ENCODE measurements at regions not wholly inside any gene's neighbourhood (a gene's known extent, or its start where the extent isn't known, plus 50 kb on each side); places are given as distances from the start of the nearest gene placed in this dataset.

DNA sequence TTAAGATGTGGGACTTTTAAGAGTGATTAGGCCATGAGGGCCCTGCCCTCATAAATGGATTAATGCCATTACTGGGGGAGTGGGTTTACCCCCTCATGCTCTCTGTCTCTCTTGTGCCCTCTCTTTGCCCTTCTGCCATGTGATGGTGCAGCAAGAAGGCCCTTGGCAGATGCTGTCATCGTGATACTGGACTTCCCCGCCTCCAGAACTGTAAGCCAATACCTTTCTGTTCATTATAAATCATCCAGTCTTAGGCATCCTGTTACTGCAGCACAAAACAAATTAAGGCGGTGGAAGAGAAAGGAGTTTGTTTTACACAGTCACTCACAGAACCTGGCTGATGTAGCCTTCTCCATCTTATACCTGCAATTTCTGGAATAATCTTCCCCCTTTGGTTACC is 360.3 kb upstream of the TBL1XR1 start:
- Histone ChIP-seq H3K27me3 (no peaks in the 10 kb centered on the region), H3K4me1 (no peaks in the 10 kb centered on the region), H3K9me3 (replicated peaks) (0 out of 2 replicates have a peak, but pooled peaks cover 2% of the 10 kb centered on the region), H3K36me3 (no peaks in the 10 kb centered on the region), H3K27ac (no peak overlapping the region), H3K4me3 (no peak overlapping the region)
- DNase-seq, result no peak

DNA sequence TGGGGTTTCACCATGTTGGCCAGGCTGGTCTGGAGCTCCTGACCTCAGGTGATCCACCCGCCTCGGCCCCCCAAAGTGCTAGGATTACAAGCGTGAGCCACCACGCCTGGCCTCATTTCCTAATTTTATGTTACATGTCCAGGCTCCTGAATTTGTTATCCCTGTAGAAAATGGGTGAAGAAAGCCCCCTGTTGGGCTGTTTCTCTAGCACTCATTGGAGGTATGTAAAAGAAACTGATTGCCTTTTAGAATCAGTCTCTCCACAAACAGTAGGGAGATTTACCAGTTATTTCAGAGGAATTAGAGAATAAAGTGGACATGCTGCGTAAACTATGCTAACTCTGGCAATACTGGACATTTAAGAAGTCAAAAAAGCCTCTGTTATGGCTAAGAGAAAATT is 364.1 kb upstream of the TBL1XR1 start:
- peaks cover 3% of the 10 kb centered on the region; the same call in 1 of the 2 replicates for H3K4me1 ChIP-seq
- no peaks in the 10 kb centered on the region for H3K36me3 ChIP-seq
- H3K9me3 ChIP-seq (replicated peaks), result 0 out of 2 replicates have a peak, but pooled peaks cover 2% of the 10 kb centered on the region
- H3K4me3 ChIP-seq, result no peak overlapping the region
- no peak overlapping the region for H3K27ac ChIP-seq
- DNase-seq, result no peak
- H3K27me3 ChIP-seq, result no peaks in the 10 kb centered on the region

GRCh38 chr3:177561769-177562392 is 364.6 kb upstream of the TBL1XR1 start:
- Histone ChIP-seq H3K9me3 (replicated peaks) (0 out of 2 replicates have a peak, but pooled peaks cover 2% of the 10 kb centered on the region), H3K27me3 (no peaks in the 10 kb centered on the region), H3K4me3 (no peak overlapping the region), H3K27ac (no peak overlapping the region), H3K4me1 (peaks cover 3% of the 10 kb centered on the region; the same call in 1 of the 2 replicates), H3K36me3 (no peaks in the 10 kb centered on the region)
- no peak for DNase-seq

DNA sequence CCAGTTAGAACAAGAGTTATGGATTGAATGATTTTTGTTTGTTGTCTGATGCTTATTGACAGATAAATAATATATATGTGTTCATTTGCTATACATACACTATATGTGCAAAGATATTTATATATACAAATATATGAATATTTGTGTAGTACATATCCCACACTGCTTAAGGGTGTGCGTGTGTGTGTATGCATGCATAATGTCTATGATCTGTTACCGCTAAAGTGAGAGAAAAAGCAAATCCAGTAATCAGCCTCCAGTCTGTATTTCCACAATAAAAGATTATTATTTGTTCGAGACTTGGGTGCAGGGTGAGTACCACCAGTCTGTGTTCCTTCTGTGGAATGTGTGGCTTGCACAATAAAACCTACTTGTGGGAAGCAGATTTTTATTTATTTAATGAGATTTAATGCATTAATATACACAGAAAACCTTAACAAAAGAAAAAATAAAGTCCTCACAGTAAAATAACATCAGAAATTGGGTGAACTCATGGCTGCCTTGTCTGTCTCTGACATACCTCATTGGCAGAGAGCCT is 366.0 kb upstream of the TBL1XR1 start:
- DNase-seq, result no peak

DNA sequence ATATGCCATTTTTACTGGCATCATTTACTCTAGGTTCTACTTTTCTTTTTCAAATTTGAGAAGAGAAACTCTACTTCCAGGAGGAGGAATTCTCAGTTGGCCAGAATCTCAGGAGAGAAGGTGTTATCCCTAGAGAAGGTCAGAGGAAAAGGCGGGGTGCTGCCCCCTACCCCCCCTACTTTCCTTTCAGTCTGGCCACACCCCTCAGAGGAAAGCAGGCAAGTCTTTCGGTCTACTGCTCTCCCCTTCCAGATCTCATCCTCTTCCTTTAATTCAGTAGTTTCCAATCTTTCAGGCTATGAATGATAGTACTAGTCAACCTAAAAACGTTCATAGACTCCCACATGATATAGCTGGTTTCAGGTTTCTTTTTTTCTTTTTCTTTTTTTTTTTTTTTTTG is 366.5 kb upstream of the TBL1XR1 start:
- no peak for DNase-seq
- Histone ChIP-seq H3K9me3 (replicated peaks) (0 out of 2 replicates have a peak, but pooled peaks cover 2% of the 10 kb centered on the region), H3K27ac (no peak overlapping the region), H3K4me1 (peaks cover 3% of the 10 kb centered on the region; the same call in 1 of the 2 replicates), H3K36me3 (no peaks in the 10 kb centered on the region), H3K27me3 (no peaks in the 10 kb centered on the region), H3K4me3 (no peak overlapping the region)

More for the DNA sequence above, 366.0 kb upstream of the TBL1XR1 start:
- no peaks in the 10 kb centered on the region for H3K36me3 ChIP-seq
- no peak overlapping the region for H3K27ac ChIP-seq
- H3K4me3 ChIP-seq, result no peak overlapping the region
- H3K4me1 ChIP-seq, result peaks cover 3% of the 10 kb centered on the region; the same call in 1 of the 2 replicates
- 0 out of 2 replicates have a peak, but pooled peaks cover 2% of the 10 kb centered on the region for H3K9me3 ChIP-seq (replicated peaks)
- no peaks in the 10 kb centered on the region for H3K27me3 ChIP-seq

DNA sequence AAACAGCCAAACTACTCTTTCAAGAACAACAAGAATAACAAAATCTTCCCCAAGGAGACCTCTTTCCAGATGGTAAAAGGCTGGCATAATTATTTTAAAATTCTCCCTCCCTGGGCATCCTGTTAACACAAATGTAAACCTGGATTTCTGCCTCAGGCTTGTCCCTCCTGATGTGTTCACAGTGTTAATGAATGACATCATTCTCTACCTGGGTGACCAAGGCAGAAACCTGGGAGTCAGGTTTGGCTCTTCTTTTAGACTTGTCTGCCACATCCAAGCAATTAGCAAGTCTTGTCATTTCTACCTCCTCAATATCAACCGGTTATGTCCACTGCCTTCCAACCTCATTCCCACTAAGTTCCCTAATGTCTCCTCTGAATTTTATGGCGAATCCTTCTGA is 368.7 kb upstream of the TBL1XR1 start:
- Histone ChIP-seq H3K4me3 (no peak overlapping the region), H3K27me3 (no peaks in the 10 kb centered on the region)
- no peak for DNase-seq

GRCh38 chr3:177567833-177568232 is 370.6 kb upstream of the TBL1XR1 start:
- Histone ChIP-seq H3K4me3 (no peak overlapping the region), H3K27me3 (no peaks in the 10 kb centered on the region), H3K9me3 (replicated peaks) (no peaks in the 10 kb centered on the region), H3K4me1 (peaks cover 3% of the 10 kb centered on the region; the same call in 1 of the 2 replicates), H3K36me3 (no peaks in the 10 kb centered on the region), H3K27ac (no peak overlapping the region)
- DNase-seq, result no peak

More for the DNA sequence above, 368.7 kb upstream of the TBL1XR1 start:
- Histone ChIP-seq H3K4me1 (peaks cover 3% of the 10 kb centered on the region; the same call in 1 of the 2 replicates), H3K9me3 (replicated peaks) (no peaks in the 10 kb centered on the region), H3K27ac (no peak overlapping the region), H3K36me3 (no peaks in the 10 kb centered on the region)

GRCh38 chr3:177569193-177569592 is 371.9 kb upstream of the TBL1XR1 start:
- no peaks in the 10 kb centered on the region for H3K27me3 ChIP-seq
- H3K36me3 ChIP-seq, result no peaks in the 10 kb centered on the region
- no peak overlapping the region for H3K27ac ChIP-seq
- H3K9me3 ChIP-seq (replicated peaks), result no peaks in the 10 kb centered on the region
- peaks cover 2% of the 10 kb centered on the region; the same call in 1 of the 2 replicates for H3K4me1 ChIP-seq
- no peak overlapping the region for H3K4me3 ChIP-seq
- no peak for DNase-seq

DNA sequence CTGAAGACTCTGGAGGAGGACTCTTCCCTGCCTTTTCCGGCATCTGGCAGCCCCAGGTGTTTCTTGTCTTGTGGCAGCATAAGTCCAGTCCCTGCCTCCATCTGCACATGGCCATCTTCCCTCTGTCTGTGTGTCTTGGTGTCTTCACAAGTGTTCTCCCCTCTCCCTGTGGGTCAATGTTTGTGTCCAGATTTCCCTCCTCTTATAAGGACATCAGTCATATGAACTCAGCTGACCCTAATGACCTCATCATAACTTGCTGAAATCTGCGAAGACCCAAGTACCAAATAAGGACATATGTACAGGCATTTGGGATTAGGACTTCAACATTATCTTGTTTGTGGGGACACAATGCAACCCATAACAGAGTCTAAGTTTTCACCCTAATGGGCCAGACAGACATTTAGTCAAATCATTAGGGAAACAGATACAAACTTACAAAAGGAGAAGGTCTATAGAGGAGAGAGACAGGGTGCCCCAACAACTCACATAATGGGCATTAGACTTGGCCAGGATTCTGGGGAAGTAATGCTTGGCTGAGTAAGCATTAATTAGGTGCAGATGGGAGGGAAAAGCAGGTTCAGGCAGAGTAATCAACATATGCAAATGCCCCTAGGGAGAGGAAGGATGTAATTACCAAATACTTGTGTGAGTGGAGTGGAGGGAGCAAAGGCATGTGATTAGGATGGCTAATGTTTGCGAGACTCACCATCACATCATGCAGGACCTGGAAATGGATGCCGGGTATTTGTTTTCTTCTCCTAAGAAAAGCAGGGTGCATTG is 372.8 kb upstream of the TBL1XR1 start:
- Histone ChIP-seq H3K4me3 (no peak overlapping the region), H3K27me3 (no peaks in the 10 kb centered on the region), H3K4me1 (no peaks in the 10 kb centered on the region), H3K9me3 (replicated peaks) (no peaks in the 10 kb centered on the region), H3K27ac (no peak overlapping the region), H3K36me3 (no peaks in the 10 kb centered on the region)
- no peak for DNase-seq

DNA sequence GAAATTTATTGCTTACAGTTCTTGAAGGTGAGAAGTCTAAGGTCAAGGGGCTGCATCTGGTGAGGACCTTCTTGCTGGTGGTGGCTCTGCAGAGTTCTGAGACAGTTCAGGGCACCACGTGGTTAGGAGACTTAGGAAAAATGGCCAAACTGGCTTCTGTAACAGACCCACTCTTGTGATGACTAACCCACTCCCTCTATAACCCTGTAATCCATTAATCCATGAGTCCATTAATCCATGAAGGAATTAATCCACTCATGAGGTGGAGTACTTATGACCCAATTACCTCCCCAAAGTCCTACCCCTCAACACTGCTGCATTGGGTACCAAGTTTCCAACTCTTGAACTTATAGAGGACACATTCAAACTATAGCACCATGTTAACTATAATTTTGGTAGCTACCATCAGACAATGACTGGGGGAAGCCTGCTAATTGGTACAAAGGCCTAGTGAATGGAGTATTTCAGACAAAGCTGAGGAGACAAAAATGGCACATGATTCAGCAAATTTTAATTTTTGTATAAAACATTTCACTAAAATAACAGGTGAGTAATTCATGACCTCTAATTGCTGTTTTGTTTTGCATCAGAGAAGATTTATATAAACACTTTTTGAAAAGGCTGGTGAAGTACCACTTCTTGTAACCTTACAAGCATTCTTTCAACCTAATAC is 374.1 kb upstream of the TBL1XR1 start:
- Histone ChIP-seq H3K9me3 (replicated peaks) (no peaks in the 10 kb centered on the region), H3K4me3 (no peak overlapping the region), H3K4me1 (no peaks in the 10 kb centered on the region), H3K36me3 (no peaks in the 10 kb centered on the region), H3K27ac (no peak overlapping the region), H3K27me3 (no peaks in the 10 kb centered on the region)
- no peak for DNase-seq

- H3K36me3 ChIP-seq, result no peaks in the 10 kb centered on the region
- no peak overlapping the region for H3K4me3 ChIP-seq
These were observed 374.6 kb upstream of the TBL1XR1 start for GRCh38 chr3:177571944-177572315.

DNA sequence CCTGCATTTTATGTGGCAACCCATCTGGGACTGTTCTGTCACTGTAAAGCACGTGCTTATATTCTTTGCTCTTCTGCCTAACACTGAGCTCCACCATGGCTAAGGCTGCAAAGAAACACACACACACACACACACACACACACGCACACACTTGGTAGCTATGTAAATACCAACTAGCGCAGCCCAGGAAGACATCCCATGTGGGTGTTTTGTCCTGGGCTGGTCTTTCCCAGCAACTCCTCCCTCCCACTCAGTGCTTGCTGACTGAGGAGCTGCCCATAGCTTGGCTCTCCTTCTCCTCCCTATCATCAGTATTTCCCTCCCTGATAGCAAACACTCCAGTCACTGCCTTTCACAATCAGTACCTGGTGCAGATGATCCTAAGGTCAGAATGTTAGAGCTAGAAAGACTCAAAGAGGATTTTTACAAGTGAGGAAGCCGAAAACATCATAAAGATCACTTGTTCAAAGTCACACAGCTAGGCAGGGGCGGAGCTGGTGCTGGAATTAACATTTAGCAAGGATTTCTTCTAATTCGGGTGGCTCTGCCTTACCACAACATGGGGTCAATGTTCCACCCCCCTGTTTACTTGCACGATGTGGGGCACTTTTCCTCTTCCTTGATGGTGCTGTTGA is 377.1 kb upstream of the TBL1XR1 start:
- H3K9me3 ChIP-seq (replicated peaks), result no peaks in the 10 kb centered on the region
- H3K4me3 ChIP-seq, result no peak overlapping the region
- H3K36me3 ChIP-seq, result no peaks in the 10 kb centered on the region
- H3K27ac ChIP-seq, result no peak overlapping the region
- no peaks in the 10 kb centered on the region for H3K4me1 ChIP-seq
- H3K27me3 ChIP-seq, result no peaks in the 10 kb centered on the region
- no peak for DNase-seq

More at GRCh38 chr3:177571944-177572315, 374.6 kb upstream of the TBL1XR1 start:
- Histone ChIP-seq H3K9me3 (replicated peaks) (no peaks in the 10 kb centered on the region), H3K27me3 (no peaks in the 10 kb centered on the region), H3K4me1 (no peaks in the 10 kb centered on the region), H3K27ac (no peak overlapping the region)
- DNase-seq, result no peak

- no peak for DNase-seq
- H3K27ac ChIP-seq, result no peak overlapping the region
- no peak overlapping the region for H3K4me3 ChIP-seq
These were observed 379.5 kb upstream of the TBL1XR1 start for GRCh38 chr3:177576746-177577145.

GRCh38 chr3:177578488-177578887 is 381.2 kb upstream of the TBL1XR1 start:
- H3K4me1 ChIP-seq, result no peaks in the 10 kb centered on the region
- no peaks in the 10 kb centered on the region for H3K27me3 ChIP-seq
- no peak for DNase-seq
- H3K36me3 ChIP-seq, result no peaks in the 10 kb centered on the region
- H3K4me3 ChIP-seq, result no peak overlapping the region
- no peak overlapping the region for H3K27ac ChIP-seq
- H3K9me3 ChIP-seq (replicated peaks), result no peaks in the 10 kb centered on the region

More at GRCh38 chr3:177576746-177577145, 379.5 kb upstream of the TBL1XR1 start:
- H3K4me1 ChIP-seq, result no peaks in the 10 kb centered on the region
- no peaks in the 10 kb centered on the region for H3K9me3 ChIP-seq (replicated peaks)
- H3K27me3 ChIP-seq, result no peaks in the 10 kb centered on the region
- H3K36me3 ChIP-seq, result no peaks in the 10 kb centered on the region
